H9 (cell line): ENCODE measurements at regions not wholly inside any gene's neighbourhood (a gene's known extent, or its start where the extent isn't known, plus 50 kb on each side); places are given as distances from the start of the nearest gene placed in this dataset.

Experiments used
- DNase-seq: peaks from one replicate; pipeline ENCODE4 v3.0.0-alpha.2; 2017
- H2AFZ ChIP-seq: one replicate; pipeline ENCODE4 v1.6.1; 2013; ENCODE audit warnings: mild to moderate bottlenecking, low read length, control low read depth, moderate library complexity
- H2AK5ac ChIP-seq: 2 replicates; pipeline ENCODE4 v1.6.1; 2013; ENCODE audit warnings: low read length, control low read depth, mixed read lengths; ENCODE audit not compliant: insufficient read length
- H2BK120ac ChIP-seq: one replicate; pipeline ENCODE4 v1.6.1; 2013; ENCODE audit warnings: low read depth, mild to moderate bottlenecking, low read length, control low read depth, inconsistent platforms; ENCODE audit not compliant: poor library complexity, severe bottlenecking
- H2BK12ac ChIP-seq: 2 replicates; pipeline ENCODE4 v1.6.1; 2013; ENCODE audit warnings: low read length, control low read depth, mixed read lengths, low read depth; ENCODE audit not compliant: insufficient read length
- H2BK15ac ChIP-seq: 2 replicates; pipeline ENCODE4 v1.6.1; 2013; ENCODE audit warnings: low read depth, low read length, control low read depth
- H2BK20ac ChIP-seq: one replicate; pipeline ENCODE4 v1.6.1; 2013; ENCODE audit warnings: low read depth, mild to moderate bottlenecking, low read length, control low read depth, inconsistent platforms; ENCODE audit not compliant: poor library complexity, severe bottlenecking
- H2BK5ac ChIP-seq: 2 replicates; pipeline ENCODE4 v1.6.1; 2013; ENCODE audit warnings: low read length, control low read depth, mixed read lengths; ENCODE audit not compliant: insufficient read length
- H3K14ac ChIP-seq: 2 replicates; pipeline ENCODE4 v1.6.1; 2013; ENCODE audit warnings: low read length, control low read depth; ENCODE audit not compliant: insufficient read depth
- H3K18ac ChIP-seq: 2 replicates; pipeline ENCODE4 v1.6.1; 2013; ENCODE audit warnings: low read depth, mild to moderate bottlenecking, mixed read lengths, low read length, control low read depth; ENCODE audit not compliant: insufficient read length
- H3K23ac ChIP-seq: 2 replicates; pipeline ENCODE4 v1.6.1; 2013; ENCODE audit warnings: low read length, control low read depth, mixed read lengths, low read depth; ENCODE audit not compliant: insufficient read length
- H3K23me2 ChIP-seq: 2 replicates; pipeline ENCODE4 v1.6.1; 2013; ENCODE audit warnings: low read depth, mild to moderate bottlenecking, mixed read lengths, low read length, control low read depth; ENCODE audit not compliant: insufficient read length, poor library complexity, severe bottlenecking
- H3K27ac ChIP-seq: 2 replicates; pipeline ENCODE4 v1.5.1; 2013; ENCODE audit warnings: low read length, control low read depth, mixed read lengths, low read depth; ENCODE audit not compliant: insufficient read length
- H3K27me3 ChIP-seq: 2 replicates; pipeline ENCODE4 v1.6.1; 2013; ENCODE audit warnings: low read length, control low read depth, inconsistent platforms; ENCODE audit not compliant: insufficient read depth
- H3K4ac ChIP-seq: 2 replicates; pipeline ENCODE4 v1.6.1; 2013; ENCODE audit warnings: low read depth, mild to moderate bottlenecking, control low read depth, inconsistent platforms, low read length, moderate library complexity
- H3K4me1 ChIP-seq: 2 replicates; pipeline ENCODE4 v1.6.1; 2013; ENCODE audit warnings: low read length, control low read depth, inconsistent platforms; ENCODE audit not compliant: insufficient read depth
- H3K4me2 ChIP-seq: 2 replicates; pipeline ENCODE4 v1.6.1; 2013; ENCODE audit warnings: low read length, control low read depth, mixed read lengths; ENCODE audit not compliant: insufficient read length, insufficient read depth
- H3K56ac ChIP-seq: 2 replicates; pipeline ENCODE4 v1.6.1; 2013; ENCODE audit warnings: low read depth, mild to moderate bottlenecking, mixed read lengths, low read length, control low read depth; ENCODE audit not compliant: insufficient read length
- H3K79me1 ChIP-seq: 2 replicates; pipeline ENCODE4 v1.6.1; 2013; ENCODE audit warnings: low read depth, mild to moderate bottlenecking, moderate library complexity, low read length, control low read depth, inconsistent platforms; ENCODE audit not compliant: insufficient read depth, poor library complexity, severe bottlenecking
- H3K79me2 ChIP-seq: 2 replicates; pipeline ENCODE4 v1.6.1; 2013; ENCODE audit warnings: low read length, control low read depth, inconsistent platforms; ENCODE audit not compliant: insufficient read depth
- H3K9ac ChIP-seq: 2 replicates; pipeline ENCODE4 v1.6.1; 2013; ENCODE audit warnings: low read length, control low read depth, mixed read lengths; ENCODE audit not compliant: insufficient read length; ENCODE audit errors: extremely low read depth
- H3K9me3 ChIP-seq: one replicate; pipeline ENCODE4 v1.6.1; 2013; ENCODE audit warnings: low read depth, low read length, inconsistent platforms; ENCODE audit not compliant: control insufficient read depth
- H3T11ph ChIP-seq: one replicate; pipeline ENCODE4 v1.6.1; 2013; ENCODE audit warnings: mild to moderate bottlenecking, low read length, control low read depth, inconsistent platforms
- H4K20me1 ChIP-seq: one replicate; pipeline ENCODE4 v1.6.1; 2013; ENCODE audit not compliant: control insufficient read depth, insufficient read length, insufficient read depth
- H4K5ac ChIP-seq: 2 replicates; pipeline ENCODE4 v1.6.1; 2013; ENCODE audit warnings: low read depth, mild to moderate bottlenecking, mixed read lengths, low read length, control low read depth; ENCODE audit not compliant: insufficient read length
- H4K8ac ChIP-seq: replicated peaks from 2 replicates; pipeline ENCODE4 v1.6.1; 2013; ENCODE audit warnings: low read length, control low read depth, mixed read lengths, low read depth; ENCODE audit not compliant: insufficient read length
- H4K91ac ChIP-seq: 2 replicates; pipeline ENCODE4 v1.6.1; 2013; ENCODE audit warnings: low read depth, mild to moderate bottlenecking, moderate library complexity, mixed read lengths, low read length, control low read depth; ENCODE audit not compliant: insufficient read length
- H3K27ac Mint-ChIP-seq, 3 experiments: 2 replicates in 2 of 3; 3 replicates in 1 of 3; pipeline ENCODE4 v1.8.0; 2020 to 2021; ENCODE audit warnings: mixed read lengths in 3 of 3, mild to moderate bottlenecking in 1 of 3, moderate library complexity in 1 of 3
- H3K27me3 Mint-ChIP-seq: 2 replicates; pipeline ENCODE4 v1.8.0; 2021; ENCODE audit warnings: low read depth, mild to moderate bottlenecking, moderate library complexity, mixed read lengths
- H3K36me3 Mint-ChIP-seq, 3 experiments: 2 replicates in 2 of 3; 3 replicates in 1 of 3; pipeline ENCODE4 v1.8.0; 2020 to 2021; ENCODE audit warnings: low read depth in 3 of 3, mixed read lengths in 3 of 3; ENCODE audit not compliant: insufficient read depth in 1 of 3
- H3K4me1 Mint-ChIP-seq, 2 experiments: 2 replicates each; pipeline ENCODE4 v1.8.0; 2020; ENCODE audit warnings: mixed read lengths in 2 of 2
- H3K4me3 Mint-ChIP-seq, 2 experiments: 2 replicates in 1 of 2; 3 replicates in 1 of 2; pipeline ENCODE4 v1.8.0; 2020 to 2021; ENCODE audit warnings: mild to moderate bottlenecking in 2 of 2, mixed read lengths in 2 of 2, moderate library complexity in 1 of 2
- H3K9me3 Mint-ChIP-seq, 2 experiments: 2 replicates in 1 of 2; 3 replicates in 1 of 2; pipeline ENCODE4 v1.8.0; 2020; ENCODE audit warnings: mild to moderate bottlenecking in 2 of 2, mixed read lengths in 2 of 2, moderate library complexity in 1 of 2
- CTCF ChIP-seq: fragments of 200-600 bp; sonication (generic); conservative IDR thresholded peaks from 3 replicates; pipeline ENCODE4 v1.8.0; 2021; ENCODE audit warnings: antibody characterized with exemption, mild to moderate bottlenecking
- WGBS: extraction: QIAGEN DNeasy Blood & Tissue Kit; methylation state at CpG from one replicate; pipeline ENCODE4 v1.1.7; 2013; ENCODE audit warnings: missing lambda C conversion rate, low lambda C conversion rate, mixed read lengths; ENCODE audit not compliant: insufficient read length; ENCODE audit errors: extremely low coverage; 5-methylcytosine and 5-hydroxymethylcytosine counted together

GRCh38 chr3:124591699-124592098 lies 138.6 kb upstream of the UMPS start:
- no peak overlapping the region for H3K18ac ChIP-seq
- H3K27ac ChIP-seq, result no peak overlapping the region
- no peak overlapping the region for H4K91ac ChIP-seq
- no peak overlapping the region for H2BK15ac ChIP-seq
- no peak overlapping the region for H2BK120ac ChIP-seq
- no peak overlapping the region for H3T11ph ChIP-seq
- no peak overlapping the region for H2AK5ac ChIP-seq
- H2AFZ ChIP-seq, result no peak overlapping the region
- H3K23ac ChIP-seq, result no peak overlapping the region
- no peak overlapping the region for H2BK12ac ChIP-seq
- DNase-seq, result no peak
- no peak overlapping the region for H4K5ac ChIP-seq
- H3K56ac ChIP-seq, result no peak overlapping the region
- no peaks in the 10 kb centered on the region for H3K79me2 ChIP-seq
- H3K27ac Mint-ChIP-seq, result no peak overlapping the region
- peaks cover 26 to 27% of the 10 kb centered on the region in 2 experiments for H3K4me1 Mint-ChIP-seq
- no peaks in the 10 kb centered on the region for H3K36me3 Mint-ChIP-seq
- H2BK5ac ChIP-seq, result no peak overlapping the region
- H3K79me1 ChIP-seq, result no peaks in the 10 kb centered on the region
- peaks cover 7% of the 10 kb centered on the region; the same call in 1 of the 2 replicates for H3K4me1 ChIP-seq
- H3K4ac ChIP-seq, result no peak overlapping the region
- H4K8ac ChIP-seq, result no peak overlapping the region
- H3K4me3 Mint-ChIP-seq, result no peak overlapping the region
- H3K27me3 Mint-ChIP-seq, result peaks cover 22% of the 10 kb centered on the region
- H3K4me2 ChIP-seq, result no peak overlapping the region
- whole genome bisulfite sequencing, result no CpG with 5 or more reads among the region's 2 CpGs
- H3K14ac ChIP-seq, result no peak overlapping the region
- H3K23me2 ChIP-seq, result no peaks in the 10 kb centered on the region
- H3K9me3 Mint-ChIP-seq, result no peaks in the 10 kb centered on the region
- no peaks in the 10 kb centered on the region for H4K20me1 ChIP-seq
- no peak overlapping the region for H3K9ac ChIP-seq
- no peak overlapping the region for H2BK20ac ChIP-seq
- H3K27me3 ChIP-seq, result no peaks in the 10 kb centered on the region; the same call in 1 of the 2 replicates
- TF ChIP-seq CTCF, result no peak
- no peaks in the 10 kb centered on the region for H3K9me3 ChIP-seq
